HG03558 (cell line): ENCODE measurements at regions not wholly inside any gene's neighbourhood (a gene's known extent, or its start where the extent isn't known, plus 50 kb on each side); places are given as distances from the start of the nearest gene placed in this dataset.

Source experiments
- ATAC-seq: cut with Tn5 transposase; IDR thresholded peaks from one replicate; pipeline ENCODE4 v1.9.1; 2021; ENCODE audit warnings: moderate number of reproducible peaks; ENCODE audit not compliant: unreplicated experiment; ENCODE audit errors: extremely low read depth

- ATAC-seq: no peak
These were observed 292.0 kb downstream of the NFKBIZ start for GRCh38 chr3:102141096-102141927.

GRCh38 chr3:102141928-102142239 lies 292.6 kb downstream of the NFKBIZ start:
- ATAC-seq: no peak

GRCh38 chr3:102142379-102143060 lies 292.3 kb upstream of the ZPLD1 start:
- no peak for ATAC-seq

DNA sequence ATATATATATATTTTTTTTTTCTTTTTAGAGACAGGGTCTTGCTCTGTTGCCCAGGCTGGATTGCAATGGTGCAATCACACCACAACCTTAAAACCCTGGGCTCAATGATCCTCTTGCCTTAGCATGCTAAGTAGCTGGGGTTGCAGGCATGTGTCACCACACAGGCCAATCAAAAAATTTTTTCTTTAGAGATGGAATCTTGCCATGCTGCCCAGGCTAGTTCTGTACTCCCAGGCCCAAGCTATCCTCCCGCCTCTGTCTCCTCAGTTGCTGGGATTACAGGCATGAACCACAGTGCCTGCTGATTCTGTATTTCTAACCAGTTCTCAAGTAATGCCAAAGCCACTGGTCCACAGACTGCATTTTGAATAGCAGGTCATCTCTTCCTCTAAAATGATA lies 291.3 kb upstream of the ZPLD1 start:
- ATAC-seq: no peak

GRCh38 chr3:102144063-102144462 lies 290.8 kb upstream of the ZPLD1 start:
- ATAC-seq: no peak

- ATAC-seq: no peak
These were observed 286.0 kb upstream of the ZPLD1 start for GRCh38 chr3:102148598-102149337.

- ATAC-seq: no peak
These were observed 282.9 kb upstream of the ZPLD1 start for GRCh38 chr3:102151935-102152334.

DNA sequence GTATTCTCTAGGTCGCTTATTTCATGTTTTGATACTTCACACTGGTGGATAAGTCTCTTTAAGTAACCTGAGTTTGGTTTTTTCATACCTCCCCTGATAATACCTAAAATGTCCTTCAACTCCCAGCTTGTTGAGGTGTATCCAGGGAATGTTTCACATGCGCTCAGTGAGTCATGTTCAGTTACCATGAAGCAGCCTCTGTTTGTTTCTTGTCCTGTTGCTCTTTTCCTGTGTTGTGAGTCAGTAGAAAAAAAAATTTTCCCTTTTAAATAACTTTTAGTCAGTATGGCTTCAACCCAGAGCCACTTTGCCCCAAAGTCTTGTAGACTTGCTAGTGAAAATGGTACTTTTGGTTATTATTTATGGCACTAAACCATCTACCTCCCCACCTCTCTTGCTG lies 278.4 kb upstream of the ZPLD1 start:
- no peak for ATAC-seq

DNA sequence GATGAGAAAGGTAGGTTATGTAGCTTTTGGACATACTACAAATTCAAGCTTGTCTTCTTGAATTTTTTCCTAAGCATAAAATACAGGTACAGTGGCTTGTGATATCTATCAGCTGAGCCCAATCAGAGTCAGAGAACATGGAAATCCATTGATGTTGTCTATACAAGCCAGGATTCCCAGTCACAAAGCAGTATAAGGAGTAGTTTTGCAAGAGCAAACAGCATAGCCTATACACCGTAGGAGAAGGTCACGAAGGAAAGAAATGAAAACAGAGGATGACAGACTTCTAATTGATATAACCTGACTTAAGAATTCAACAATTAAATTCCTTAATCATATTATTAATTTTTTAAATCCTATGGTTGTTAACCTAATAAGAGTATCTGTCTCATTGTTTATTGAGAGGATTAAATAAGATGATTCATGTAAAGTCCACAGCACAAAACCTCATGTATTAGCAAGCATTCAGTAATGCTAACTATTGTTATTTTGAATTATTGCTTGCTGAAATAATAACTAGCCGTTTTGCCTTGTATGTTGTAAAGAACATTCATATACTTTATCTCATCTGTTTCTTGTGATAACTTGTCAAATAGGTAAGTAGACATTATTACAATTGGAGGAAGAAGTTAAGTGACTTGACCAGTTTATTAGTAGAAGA lies 276.6 kb upstream of the ZPLD1 start:
- no peak for ATAC-seq

DNA sequence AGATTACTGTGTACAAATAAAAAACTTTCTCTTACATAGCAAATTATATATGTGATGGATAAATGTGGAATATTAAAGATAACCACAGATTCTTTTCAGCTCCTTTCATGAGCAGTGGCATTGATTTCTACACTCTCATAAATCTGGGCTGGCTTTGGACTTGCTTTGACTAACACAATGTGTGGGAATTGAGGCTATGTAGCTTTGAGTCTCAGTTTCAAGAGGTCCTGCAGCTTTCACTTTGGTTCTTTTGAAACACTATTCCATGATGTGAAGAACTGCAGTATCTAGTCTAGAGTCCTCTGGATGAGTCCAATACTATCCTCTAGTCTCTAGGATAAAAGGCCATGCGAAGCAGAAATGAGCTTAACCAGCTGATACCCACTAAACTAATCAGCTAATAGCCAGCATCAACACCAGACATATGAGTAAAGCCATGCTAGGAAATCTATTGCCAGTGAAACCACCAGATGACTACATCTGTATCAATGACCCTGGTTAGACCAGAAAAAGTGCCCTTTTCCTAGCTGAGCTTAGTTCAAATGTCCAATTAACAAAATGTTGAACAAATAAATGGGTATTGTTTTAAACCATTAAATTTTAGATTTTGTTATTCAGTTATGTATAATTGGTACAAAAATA lies 274.9 kb upstream of the ZPLD1 start:
- no peak for ATAC-seq

GRCh38 chr3:102161384-102162006 lies 273.3 kb upstream of the ZPLD1 start:
- no peak for ATAC-seq

- ATAC-seq: no peak
These were observed 272.6 kb upstream of the ZPLD1 start for GRCh38 chr3:102162251-102162650.

GRCh38 chr3:102163039-102163817 lies 271.6 kb upstream of the ZPLD1 start:
- ATAC-seq: no peak

DNA sequence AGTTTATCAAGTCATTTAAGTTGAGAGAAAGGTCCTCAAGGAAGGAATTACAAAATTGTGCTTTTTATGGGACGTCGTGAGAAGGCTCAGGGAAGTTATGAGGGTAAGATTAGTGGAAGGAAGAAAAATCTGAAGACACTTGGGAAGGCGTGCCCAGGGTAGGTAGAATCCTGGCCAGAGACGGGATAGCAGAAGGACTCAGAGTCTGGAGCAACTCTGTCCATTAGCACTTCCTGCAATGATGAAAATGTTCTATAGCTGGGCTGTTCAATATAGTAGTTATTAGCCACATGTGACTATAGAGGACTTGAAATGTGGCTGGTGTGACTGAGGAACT lies 271.0 kb upstream of the ZPLD1 start:
- ATAC-seq: no peak

DNA sequence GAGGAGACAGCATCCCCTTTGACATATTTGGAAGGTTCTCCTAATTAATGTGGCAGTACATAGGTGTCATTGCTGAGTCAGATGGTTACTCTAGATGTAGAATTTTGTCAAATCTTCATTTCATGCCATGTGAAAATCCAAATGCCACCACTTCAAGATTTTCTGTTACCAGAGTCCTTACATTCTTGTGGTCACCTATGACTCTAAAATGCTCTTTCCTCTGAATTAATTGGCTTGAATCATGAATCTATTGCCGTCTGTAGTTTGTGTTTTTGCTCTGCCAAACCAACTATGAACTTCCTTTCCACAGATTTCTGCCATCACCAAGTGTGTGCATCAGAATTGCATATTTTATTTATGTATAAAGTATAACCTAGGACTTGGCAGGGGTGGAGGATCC lies 269.4 kb upstream of the ZPLD1 start:
- no peak for ATAC-seq

DNA sequence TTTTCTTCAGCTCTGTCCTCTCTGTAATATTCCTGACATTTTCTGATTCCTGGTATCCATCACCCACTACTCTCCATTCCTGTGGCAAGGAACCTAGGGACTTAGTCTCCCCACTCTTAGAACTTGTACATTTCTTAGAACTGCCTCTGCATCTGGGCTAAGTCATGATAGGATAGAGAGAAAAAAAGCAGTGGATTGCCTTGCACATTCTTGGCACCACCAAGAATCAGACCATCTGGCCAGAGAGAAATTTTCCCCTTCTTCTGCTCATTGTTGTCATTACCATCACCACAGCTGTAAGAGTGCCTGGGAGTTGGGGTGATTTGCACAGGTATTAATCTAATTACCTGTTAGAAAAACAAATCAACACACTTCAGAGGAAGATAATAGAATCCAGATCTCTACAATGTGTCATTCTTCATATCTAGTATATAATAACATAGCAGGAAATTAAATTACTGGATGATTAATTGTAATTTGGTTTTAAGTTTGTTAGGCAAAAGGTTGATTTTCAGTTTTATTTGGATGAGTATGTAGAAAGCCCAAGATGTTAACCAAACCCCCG lies 264.8 kb upstream of the ZPLD1 start:
- ATAC-seq: no peak

DNA sequence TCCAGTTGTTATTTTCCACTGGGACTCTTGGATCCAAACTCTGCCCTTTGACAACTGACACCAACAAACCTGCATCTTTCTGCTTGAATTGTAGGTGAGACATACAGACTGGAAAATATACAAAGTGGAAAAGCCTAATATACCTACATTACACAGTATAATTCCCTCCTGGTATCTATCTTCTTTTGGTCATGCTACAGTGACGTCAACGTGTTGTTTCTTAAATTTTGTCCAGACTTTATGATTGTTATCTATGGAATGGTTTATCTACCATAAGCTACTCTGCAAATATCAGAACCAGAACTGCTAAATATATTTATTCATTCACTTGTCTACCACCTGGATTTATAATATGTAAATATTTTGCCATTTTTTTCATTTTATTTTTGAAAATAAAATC lies 264.3 kb upstream of the ZPLD1 start:
- ATAC-seq: no peak

DNA sequence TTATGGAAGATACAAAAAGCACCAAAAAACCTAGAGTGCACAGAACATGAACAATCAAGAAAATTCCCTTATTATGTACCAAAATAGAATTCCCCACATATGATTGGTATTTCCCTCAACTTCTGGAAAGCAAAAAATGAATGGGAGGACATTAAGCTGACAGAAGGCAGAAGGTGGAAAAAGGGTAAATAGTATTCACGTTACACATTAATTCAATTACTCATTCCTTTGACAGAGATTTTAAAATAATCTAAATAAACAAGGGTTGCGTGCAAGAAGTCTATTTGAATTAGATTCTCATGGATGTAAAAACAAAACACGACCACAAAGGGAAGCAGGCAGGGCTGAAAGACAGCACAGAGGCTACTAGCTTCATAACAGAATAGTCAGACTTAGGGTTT lies 260.5 kb upstream of the ZPLD1 start:
- no peak for ATAC-seq

GRCh38 chr3:102174832-102175374 lies 259.9 kb upstream of the ZPLD1 start:
- no peak for ATAC-seq
